Kidney (tissue), 13 donors: ENCODE measurements at regions not wholly inside any gene's neighbourhood (a gene's known extent, or its start where the extent isn't known, plus 50 kb on each side); places are given as distances from the start of the nearest gene placed in this dataset.

Experiments
- DNase-seq, 5 donors: peaks; one replicate each; pipeline ENCODE4 v3.0.0-alpha.2; 2013 to 2020
- FAIRE-seq: peaks from 2 replicates; lab custom pipeline; 2012; peaks lifted over from hg19 to GRCh38; lab: Jason Lieb, UNC
- H3K27ac ChIP-seq, 2 donors: one replicate each; pipeline ENCODE4 v1.7.0; 2013; ENCODE audit warnings: low read depth in 2 of 2, low read length in 2 of 2, inconsistent platforms in 1 of 2
- H3K27me3 ChIP-seq: one replicate; pipeline ENCODE4 v1.7.1; 2013; ENCODE audit warnings: low read length, inconsistent platforms; ENCODE audit not compliant: control insufficient read depth, insufficient read depth
- H3K36me3 ChIP-seq, 3 donors: one replicate each; pipeline versions ENCODE4 v1.7.0 to v1.7.1; 2013; ENCODE audit warnings: low read length in 3 of 3, control low read depth in 1 of 3, inconsistent platforms in 1 of 3; ENCODE audit not compliant: insufficient read depth in 3 of 3, control insufficient read depth in 2 of 3
- H3K4me1 ChIP-seq, 3 donors: one replicate each; pipeline versions ENCODE4 v1.7.0 to v1.7.1; 2013; ENCODE audit warnings: low read length in 3 of 3, inconsistent platforms in 1 of 3, low read depth in 1 of 3; ENCODE audit not compliant: control insufficient read depth in 2 of 3, insufficient read depth in 2 of 3
- H3K4me3 ChIP-seq, 3 donors: one replicate each; pipeline versions ENCODE4 v1.7.0 to v1.8.1; 2013; ENCODE audit warnings: low read length in 3 of 3, control low read depth in 1 of 3, inconsistent platforms in 1 of 3
- H3K9ac ChIP-seq, 3 donors: one replicate each; pipeline versions ENCODE4 v1.7.0 to v1.7.1; 2013; ENCODE audit warnings: low read length in 3 of 3, control low read depth in 1 of 3, inconsistent platforms in 1 of 3
- H3K9me3 ChIP-seq, 3 donors: one replicate each; pipeline versions ENCODE4 v1.7.0 to v1.7.1; 2013; ENCODE audit warnings: low read length in 3 of 3, control low read depth in 1 of 3, inconsistent platforms in 1 of 3; ENCODE audit not compliant: control insufficient read depth in 2 of 3, insufficient read depth in 1 of 3
- CTCF ChIP-seq: IDR thresholded peaks from 3 replicates; pipeline ENCODE4 v1.5.1; 2012; ENCODE audit warnings: mild to moderate bottlenecking, moderate library complexity, borderline replicate concordance; ENCODE audit not compliant: insufficient read depth; ENCODE audit errors: extremely low read depth
- intact Hi-C: fragments of 100-400 bp; cut with DNase I; formaldehyde crosslinking; loops from one replicate; pipeline ENCODE4 v1.11.1; 2022
- donor health status: control.
- donor health status: control.
- donor health status: control.
- donor health status: control.
- donor health status: control.
- donor health status: DM: yes; HTN: yes; CAD: no.
- donor health status: Normal renal cell carcinoma (clear cell type).

- DNase-seq (peak in 1 of 5 donors; percentile 21), FAIRE-seq (no peak)
- H3K27me3 ChIP-seq, result no peaks in the 10 kb centered on the region
- no peak overlapping the region for H3K4me3 ChIP-seq
- TF ChIP-seq CTCF, result no peak
- H3K9ac ChIP-seq, result no peak overlapping the region
- no peak overlapping the region for H3K27ac ChIP-seq
- no peaks in the 10 kb centered on the region for H3K9me3 ChIP-seq
- no peaks in the 10 kb centered on the region for H3K36me3 ChIP-seq
- H3K4me1 ChIP-seq, result peaks cover 2 to 8% (median 5%) of the 10 kb centered on the region in 3 donors
- intact Hi-C loops, result no loop called here
Observed at GRCh38 chr10:78411716-78412115, 378.1 kb downstream of the RPS24 start.

- peaks cover 0 to 7% (median 5%) of the 10 kb centered on the region in 3 donors for H3K4me1 ChIP-seq
- H3K4me3 ChIP-seq, result no peak overlapping the region
- intact Hi-C loops, result no loop called here
- FAIRE-seq, result no peak
- no peak for TF ChIP-seq CTCF
- H3K27me3 ChIP-seq, result no peaks in the 10 kb centered on the region
- H3K27ac ChIP-seq, result no peak overlapping the region
- H3K9ac ChIP-seq, result no peak overlapping the region
- no peaks in the 10 kb centered on the region for H3K36me3 ChIP-seq
- H3K9me3 ChIP-seq, result no peaks in the 10 kb centered on the region
- DNase-seq, result peak in 1 of 5 donors; percentile 30
Observed at GRCh38 chr10:78412605-78413004, 378.9 kb downstream of the RPS24 start.

GRCh38 chr10:78413076-78414055 lies 379.7 kb downstream of the RPS24 start:
- intact Hi-C loops, result no loop called here
- H3K9me3 ChIP-seq, result no peaks in the 10 kb centered on the region
- no peak for TF ChIP-seq CTCF
- no peak overlapping the region for H3K27ac ChIP-seq
- no peak for FAIRE-seq
- H3K4me3 ChIP-seq, result no peak overlapping the region
- DNase-seq, result peak in 1 of 5 donors; percentile 26
- no peaks in the 10 kb centered on the region for H3K36me3 ChIP-seq
- H3K9ac ChIP-seq, result no peak overlapping the region
- no peaks in the 10 kb centered on the region for H3K27me3 ChIP-seq
- H3K4me1 ChIP-seq, result peaks cover 0 to 5% (median under 1%) of the 10 kb centered on the region in 3 donors
